ENCODE measurements at regions not wholly inside any gene's neighbourhood (a gene's known extent, or its start where the extent isn't known, plus 50 kb on each side); places are given as distances from the start of the nearest gene placed in this dataset.

DNA sequence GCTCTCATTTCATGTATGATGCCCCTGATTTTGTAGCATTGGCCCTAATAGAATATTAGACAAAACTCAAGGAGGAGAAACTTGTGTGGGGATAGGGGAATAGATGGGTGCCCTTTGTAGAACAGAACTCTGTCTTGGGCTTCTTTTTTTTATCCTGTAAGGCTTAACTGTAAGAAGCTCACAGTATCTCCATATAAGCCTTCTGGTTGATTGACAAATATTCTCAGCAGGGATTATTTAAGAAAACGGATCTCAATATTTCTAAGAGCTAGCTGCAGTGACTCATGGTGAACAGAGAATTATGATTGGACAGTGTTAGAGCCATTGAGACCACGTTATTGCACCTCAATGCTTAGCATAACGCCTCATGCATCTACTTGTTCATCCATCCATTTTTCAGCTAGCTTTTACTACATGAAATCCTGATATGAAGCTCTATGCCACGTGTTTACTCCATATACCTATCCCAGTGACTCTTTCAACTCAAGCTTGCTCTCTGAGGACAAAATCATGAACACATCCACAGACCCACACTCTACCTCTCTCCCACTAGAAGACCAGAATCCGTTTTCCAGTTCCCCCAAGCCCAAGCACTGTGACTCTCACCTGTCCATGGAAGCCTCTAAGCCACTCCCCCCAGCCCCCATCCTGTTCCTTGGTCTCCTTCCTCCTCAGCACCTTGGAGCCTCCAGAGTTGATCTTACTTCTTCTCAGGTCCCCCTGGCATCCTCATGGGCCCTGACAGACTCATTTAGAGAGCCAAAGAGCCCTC, 99.2 kb downstream of the BCL2L11 start (continued):
- TF ChIP-seq, protein P1, sequence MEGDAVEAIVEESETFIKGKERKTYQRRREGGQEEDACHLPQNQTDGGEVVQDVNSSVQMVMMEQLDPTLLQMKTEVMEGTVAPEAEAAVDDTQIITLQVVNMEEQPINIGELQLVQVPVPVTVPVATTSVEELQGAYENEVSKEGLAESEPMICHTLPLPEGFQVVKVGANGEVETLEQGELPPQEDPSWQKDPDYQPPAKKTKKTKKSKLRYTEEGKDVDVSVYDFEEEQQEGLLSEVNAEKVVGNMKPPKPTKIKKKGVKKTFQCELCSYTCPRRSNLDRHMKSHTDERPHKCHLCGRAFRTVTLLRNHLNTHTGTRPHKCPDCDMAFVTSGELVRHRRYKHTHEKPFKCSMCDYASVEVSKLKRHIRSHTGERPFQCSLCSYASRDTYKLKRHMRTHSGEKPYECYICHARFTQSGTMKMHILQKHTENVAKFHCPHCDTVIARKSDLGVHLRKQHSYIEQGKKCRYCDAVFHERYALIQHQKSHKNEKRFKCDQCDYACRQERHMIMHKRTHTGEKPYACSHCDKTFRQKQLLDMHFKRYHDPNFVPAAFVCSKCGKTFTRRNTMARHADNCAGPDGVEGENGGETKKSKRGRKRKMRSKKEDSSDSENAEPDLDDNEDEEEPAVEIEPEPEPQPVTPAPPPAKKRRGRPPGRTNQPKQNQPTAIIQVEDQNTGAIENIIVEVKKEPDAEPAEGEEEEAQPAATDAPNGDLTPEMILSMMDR (IDR thresholded peaks at IDR 0.05 in 2 of 3, conservative IDR thresholded peaks at IDR 0.05 in 1 of 3; ENCODE audit: borderline replicate concordance in 1 of 3, insufficient read depth in 1 of 3, low read depth in 2 of 3, low read length in 2 of 3), result no peak
- TF ChIP-seq FOSL1 (IDR thresholded peaks at IDR 0.05; ENCODE audit: low read depth) (no peak), YY1 (IDR thresholded peaks at IDR 0.05; ENCODE audit: extremely low read depth, insufficient replicate concordance, low read depth, low read length) (no peak), ZNF274 (IDR thresholded peaks at IDR 0.05; ENCODE audit: low read depth, low read length) (no peak), SP1 (IDR thresholded peaks at IDR 0.05; ENCODE audit: low read depth) (no peak)

DNA sequence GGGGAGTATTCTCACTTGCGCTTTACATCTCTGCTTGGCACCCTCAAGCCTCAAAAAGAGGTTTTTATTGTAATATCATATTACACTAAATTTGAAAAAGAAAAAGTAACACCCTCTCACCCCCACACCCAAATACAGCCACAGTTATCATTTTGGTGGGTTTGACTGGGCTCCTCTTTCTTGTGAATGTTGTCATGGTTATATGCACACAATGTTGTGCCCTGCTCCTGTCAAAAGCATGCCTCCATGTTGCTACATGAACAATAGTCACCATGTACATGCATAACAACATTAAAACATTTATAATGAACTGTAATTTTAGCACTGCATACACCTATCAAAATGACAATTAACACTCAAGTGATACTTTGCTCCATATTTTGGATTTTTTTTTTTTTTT, 100.2 kb downstream of the BCL2L11 start:
- H3K27me3 ChIP-seq (ENCODE audit: insufficient read depth, low read length), result no peaks in the 10 kb centered on the region
- no peaks in the 10 kb centered on the region for H3K9me2 ChIP-seq (ENCODE audit: insufficient read depth)
- H3K4me2 ChIP-seq (ENCODE audit: low read length), result no peak overlapping the region
- ChIA-PET CTCF (no interaction called here), POLR2A (no interaction called here), RAD21 (ENCODE audit: low non-redundant PET in 1 of 2, low total read pairs in 2 of 2, uncharacterized antibody in 2 of 2, unreplicated experiment in 2 of 2) (no interaction called here)
- peaks cover 3 to 4% of the 10 kb centered on the region in 2 experiments; a peak in 2 of 4 replicates for H3K9me3 ChIP-seq (ENCODE audit: control insufficient read depth in 1 of 2, insufficient read depth in 1 of 2, low read depth in 1 of 2, low read length in 2 of 2)
- ATAC-seq, result no peak
- no peaks in the 10 kb centered on the region for H3K4me1 ChIP-seq (ENCODE audit: control insufficient read depth in 1 of 2, insufficient read depth in 2 of 2, low read length in 2 of 2)
- TF ChIP-seq, protein P2, sequence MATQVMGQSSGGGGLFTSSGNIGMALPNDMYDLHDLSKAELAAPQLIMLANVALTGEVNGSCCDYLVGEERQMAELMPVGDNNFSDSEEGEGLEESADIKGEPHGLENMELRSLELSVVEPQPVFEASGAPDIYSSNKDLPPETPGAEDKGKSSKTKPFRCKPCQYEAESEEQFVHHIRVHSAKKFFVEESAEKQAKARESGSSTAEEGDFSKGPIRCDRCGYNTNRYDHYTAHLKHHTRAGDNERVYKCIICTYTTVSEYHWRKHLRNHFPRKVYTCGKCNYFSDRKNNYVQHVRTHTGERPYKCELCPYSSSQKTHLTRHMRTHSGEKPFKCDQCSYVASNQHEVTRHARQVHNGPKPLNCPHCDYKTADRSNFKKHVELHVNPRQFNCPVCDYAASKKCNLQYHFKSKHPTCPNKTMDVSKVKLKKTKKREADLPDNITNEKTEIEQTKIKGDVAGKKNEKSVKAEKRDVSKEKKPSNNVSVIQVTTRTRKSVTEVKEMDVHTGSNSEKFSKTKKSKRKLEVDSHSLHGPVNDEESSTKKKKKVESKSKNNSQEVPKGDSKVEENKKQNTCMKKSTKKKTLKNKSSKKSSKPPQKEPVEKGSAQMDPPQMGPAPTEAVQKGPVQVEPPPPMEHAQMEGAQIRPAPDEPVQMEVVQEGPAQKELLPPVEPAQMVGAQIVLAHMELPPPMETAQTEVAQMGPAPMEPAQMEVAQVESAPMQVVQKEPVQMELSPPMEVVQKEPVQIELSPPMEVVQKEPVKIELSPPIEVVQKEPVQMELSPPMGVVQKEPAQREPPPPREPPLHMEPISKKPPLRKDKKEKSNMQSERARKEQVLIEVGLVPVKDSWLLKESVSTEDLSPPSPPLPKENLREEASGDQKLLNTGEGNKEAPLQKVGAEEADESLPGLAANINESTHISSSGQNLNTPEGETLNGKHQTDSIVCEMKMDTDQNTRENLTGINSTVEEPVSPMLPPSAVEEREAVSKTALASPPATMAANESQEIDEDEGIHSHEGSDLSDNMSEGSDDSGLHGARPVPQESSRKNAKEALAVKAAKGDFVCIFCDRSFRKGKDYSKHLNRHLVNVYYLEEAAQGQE (IDR thresholded peaks at IDR 0.05; ENCODE audit: low read depth), result no peak
- TF ChIP-seq POLR2A (IDR thresholded peaks at IDR 0.05; ENCODE audit: borderline replicate concordance, extremely low read depth, insufficient read depth, insufficient read length) (no peak), SIN3A (IDR thresholded peaks at IDR 0.05; ENCODE audit: low read depth) (no peak), EZH2phosphoT487 (IDR thresholded peaks at IDR 0.05; ENCODE audit: borderline replicate concordance) (no peak), JUND (IDR thresholded peaks at IDR 0.05) (no peak), EZH2 (IDR thresholded peaks at IDR 0.05) (no peak), CBX3 (IDR thresholded peaks at IDR 0.05; ENCODE audit: low read depth) (no peak)
- TF ChIP-seq, protein P3, sequence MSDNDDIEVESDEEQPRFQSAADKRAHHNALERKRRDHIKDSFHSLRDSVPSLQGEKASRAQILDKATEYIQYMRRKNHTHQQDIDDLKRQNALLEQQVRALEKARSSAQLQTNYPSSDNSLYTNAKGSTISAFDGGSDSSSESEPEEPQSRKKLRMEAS (IDR thresholded peaks at IDR 0.05), result no peak
- no peak overlapping the region for H3K4me3 ChIP-seq (replicated peaks in 1 of 2; ENCODE audit: low read depth in 1 of 2, low read length in 2 of 2)
- BruUV-seq (replicated peaks), result no TSS peak
- no peaks in the 10 kb centered on the region for H4K20me1 ChIP-seq (ENCODE audit: insufficient read depth)
- no peaks in the 10 kb centered on the region for H3K36me3 ChIP-seq (ENCODE audit: control insufficient read depth in 1 of 2, insufficient read depth in 2 of 2, low read length in 2 of 2)
- DNase-seq (ENCODE audit: low read depth, low spot score), result no peak
- H3K9ac ChIP-seq (ENCODE audit: low read length), result no peak overlapping the region
- intact Hi-C loops (cut with micrococcal nuclease), result no loop called here
- no peak overlapping the region for H3K27ac ChIP-seq (ENCODE audit: low read depth, low read length)
- no peak overlapping the region for H2AFZ ChIP-seq (ENCODE audit: low read depth, low read length, poor library complexity, severe bottlenecking)
- no peaks in the 10 kb centered on the region for H3K79me2 ChIP-seq (ENCODE audit: insufficient read depth, low read length)

All from HCT116 (cell line).